ENCODE measurements at regions not wholly inside any gene's neighbourhood (a gene's known extent, or its start where the extent isn't known, plus 50 kb on each side); places are given as distances from the start of the nearest gene placed in this dataset.

GRCh38 chr6:76768556-76768955, 694.7 kb downstream of the HTR1B start:
- ATAC-seq = no peak
- H4K20me1 ChIP-seq (ENCODE audit: insufficient read depth) = no peaks in the 10 kb centered on the region; the same call in 1 of the 2 replicates
- H3K9ac ChIP-seq (ENCODE audit: low read length) = no peak overlapping the region
- no peaks in the 10 kb centered on the region for H3K27me3 ChIP-seq (ENCODE audit: insufficient read depth, low read length)
- H3K27ac ChIP-seq (ENCODE audit: low read depth, low read length) = no peak overlapping the region
- no peak overlapping the region for H3K4me2 ChIP-seq (ENCODE audit: low read length)
- ChIA-PET POLR2A (no interaction called here), RAD21 (ENCODE audit: low non-redundant PET in 1 of 2, low total read pairs in 2 of 2, uncharacterized antibody in 2 of 2, unreplicated experiment in 2 of 2) (no interaction called here), CTCF (no interaction called here)
- H3K79me2 ChIP-seq (ENCODE audit: insufficient read depth, low read length) = no peaks in the 10 kb centered on the region
- H3K36me3 ChIP-seq (ENCODE audit: control insufficient read depth in 1 of 2, insufficient read depth in 2 of 2, low read length in 2 of 2) = no peaks in the 10 kb centered on the region
- no peak overlapping the region for H3K4me3 ChIP-seq (replicated peaks in 1 of 2; ENCODE audit: low read depth in 1 of 2, low read length in 2 of 2)
- no peak for TF ChIP-seq REST (IDR thresholded peaks at IDR 0.05; ENCODE audit: low read depth)
- intact Hi-C loops (cut with micrococcal nuclease) = no loop called here
- no TSS peak for BruUV-seq (replicated peaks)
- no peaks in the 10 kb centered on the region for H3K9me2 ChIP-seq (ENCODE audit: insufficient read depth)
- no peaks in the 10 kb centered on the region for H3K9me3 ChIP-seq (ENCODE audit: control insufficient read depth in 1 of 2, insufficient read depth in 1 of 2, low read depth in 1 of 2, low read length in 2 of 2)
- H2AFZ ChIP-seq (ENCODE audit: low read depth, low read length, poor library complexity, severe bottlenecking) = no peak overlapping the region
- H3K4me1 ChIP-seq (ENCODE audit: control insufficient read depth in 1 of 2, insufficient read depth in 2 of 2, low read length in 2 of 2) = no peaks in the 10 kb centered on the region
- DNase-seq (ENCODE audit: low read depth, low spot score) = no peak

- RAD21 ChIA-PET (ENCODE audit: low non-redundant PET in 1 of 2, low total read pairs in 2 of 2, uncharacterized antibody in 2 of 2, unreplicated experiment in 2 of 2) = no interaction called here
- no peak overlapping the region for H3K27ac ChIP-seq (ENCODE audit: low read depth, low read length)
- intact Hi-C loops (cut with micrococcal nuclease) = no loop called here
- ATAC-seq (no peak), DNase-seq (ENCODE audit: low read depth, low spot score) (no peak)
- no peaks in the 10 kb centered on the region for H3K79me2 ChIP-seq (ENCODE audit: insufficient read depth, low read length)
- no TSS peak for BruUV-seq (replicated peaks)
- H3K27me3 ChIP-seq (ENCODE audit: insufficient read depth, low read length) = no peaks in the 10 kb centered on the region
- TF ChIP-seq MAX (IDR thresholded peaks at IDR 0.05) (no peak), JUND (IDR thresholded peaks at IDR 0.05) (no peak), CTCF (IDR thresholded peaks at IDR 0.05 in 2 of 3, conservative IDR thresholded peaks at IDR 0.05 in 1 of 3; ENCODE audit: borderline replicate concordance in 1 of 3, insufficient read depth in 1 of 3, low read depth in 2 of 3, low read length in 2 of 3) (no peak), ZNF274 (IDR thresholded peaks at IDR 0.05; ENCODE audit: low read depth, low read length) (no peak), ATF3 (IDR thresholded peaks at IDR 0.05) (no peak), FOSL1 (IDR thresholded peaks at IDR 0.05; ENCODE audit: low read depth) (no peak), RAD21 (IDR thresholded peaks at IDR 0.05; ENCODE audit: low read depth) (no peak), EZH2phosphoT487 (IDR thresholded peaks at IDR 0.05; ENCODE audit: borderline replicate concordance) (no peak)
- H3K4me1 ChIP-seq (ENCODE audit: control insufficient read depth in 1 of 2, insufficient read depth in 2 of 2, low read length in 2 of 2) = no peaks in the 10 kb centered on the region
- CTCF ChIA-PET = no interaction called here
- H3K4me3 ChIP-seq (replicated peaks in 1 of 2; ENCODE audit: low read depth in 1 of 2, low read length in 2 of 2) = no peak overlapping the region
- no peak overlapping the region for H2AFZ ChIP-seq (ENCODE audit: low read depth, low read length, poor library complexity, severe bottlenecking)
- no peak overlapping the region for H3K4me2 ChIP-seq (ENCODE audit: low read length)
- H4K20me1 ChIP-seq (ENCODE audit: insufficient read depth) = no peaks in the 10 kb centered on the region; the same call in 1 of the 2 replicates
- H3K9ac ChIP-seq (ENCODE audit: low read length) = no peak overlapping the region
- H3K36me3 ChIP-seq (ENCODE audit: control insufficient read depth in 1 of 2, insufficient read depth in 2 of 2, low read length in 2 of 2) = no peaks in the 10 kb centered on the region
- H3K9me3 ChIP-seq (ENCODE audit: control insufficient read depth in 1 of 2, insufficient read depth in 1 of 2, low read depth in 1 of 2, low read length in 2 of 2) = no peaks in the 10 kb centered on the region
- POLR2A ChIA-PET = no interaction called here
- no peaks in the 10 kb centered on the region for H3K9me2 ChIP-seq (ENCODE audit: insufficient read depth)
Measured at GRCh38 chr6:76764057-76764456, 691.6 kb upstream of the IMPG1 start.
